ENCODE measurements at regions not wholly inside any gene's neighbourhood (a gene's known extent, or its start where the extent isn't known, plus 50 kb on each side); places are given as distances from the start of the nearest gene placed in this dataset.
"Not testable (repeated sequence)": the region's sequence is repeated elsewhere in the genome, so short reads cannot be mapped to it uniquely, and the experiment has no call there.

GRCh38 chrX:134045372-134045771, 60.0 kb upstream of the GPC3 start:
- not testable (repeated sequence) for DNase-seq

- DNase-seq = not testable (repeated sequence)
Measured at GRCh38 chrX:134067107-134067506, 81.7 kb upstream of the GPC3 start.

GRCh38 chrX:134071899-134072298, 86.5 kb upstream of the GPC3 start:
- not testable (repeated sequence) for DNase-seq

- no peak for DNase-seq
Measured at GRCh38 chrX:134073341-134073740, 87.9 kb upstream of the GPC3 start.

GRCh38 chrX:134074151-134074550, 88.8 kb upstream of the GPC3 start:
- no peak for DNase-seq

GRCh38 chrX:134075894-134076718, 90.7 kb upstream of the GPC3 start:
- no peak for DNase-seq

GRCh38 chrX:134095366-134095765, 110.0 kb upstream of the GPC3 start:
- no peak for DNase-seq

GRCh38 chrX:134101636-134102035, 116.2 kb upstream of the GPC3 start:
- no peak for DNase-seq

- DNase-seq = no peak
Measured at GRCh38 chrX:134115270-134115669, 121.7 kb upstream of the CCDC160 start.

GRCh38 chrX:134137341-134137740, 99.6 kb upstream of the CCDC160 start:
- DNase-seq = no peak

- no peak for DNase-seq
Measured at GRCh38 chrX:134139090-134139489, 97.9 kb upstream of the CCDC160 start.

- DNase-seq = no peak
Measured at GRCh38 chrX:134144231-134144630, 92.8 kb upstream of the CCDC160 start.

GRCh38 chrX:134146493-134146892, 90.5 kb upstream of the CCDC160 start:
- DNase-seq = no peak

GRCh38 chrX:134148172-134148692, 88.8 kb upstream of the CCDC160 start:
- no peak for DNase-seq

- DNase-seq = no peak
Measured at GRCh38 chrX:134158821-134159512, 78.0 kb upstream of the CCDC160 start.

GRCh38 chrX:134161162-134161561, 75.8 kb upstream of the CCDC160 start:
- DNase-seq = no peak

- no peak for DNase-seq
Measured at GRCh38 chrX:134162032-134162431, 75.0 kb upstream of the CCDC160 start.

GRCh38 chrX:134163836-134164235, 73.1 kb upstream of the CCDC160 start:
- DNase-seq = no peak

- no peak for DNase-seq
Measured at GRCh38 chrX:134167591-134168203, 69.3 kb upstream of the CCDC160 start.

- DNase-seq = peak; percentile 39
Measured at GRCh38 chrX:134171661-134172587, 65.1 kb upstream of the CCDC160 start.

- DNase-seq = no peak
Measured at GRCh38 chrX:134172588-134173259, 64.3 kb upstream of the CCDC160 start.

Data from NCI-H2029 (cell line).